ENCODE measurements at regions not wholly inside any gene's neighbourhood (a gene's known extent, or its start where the extent isn't known, plus 50 kb on each side); places are given as distances from the start of the nearest gene placed in this dataset.

DNA sequence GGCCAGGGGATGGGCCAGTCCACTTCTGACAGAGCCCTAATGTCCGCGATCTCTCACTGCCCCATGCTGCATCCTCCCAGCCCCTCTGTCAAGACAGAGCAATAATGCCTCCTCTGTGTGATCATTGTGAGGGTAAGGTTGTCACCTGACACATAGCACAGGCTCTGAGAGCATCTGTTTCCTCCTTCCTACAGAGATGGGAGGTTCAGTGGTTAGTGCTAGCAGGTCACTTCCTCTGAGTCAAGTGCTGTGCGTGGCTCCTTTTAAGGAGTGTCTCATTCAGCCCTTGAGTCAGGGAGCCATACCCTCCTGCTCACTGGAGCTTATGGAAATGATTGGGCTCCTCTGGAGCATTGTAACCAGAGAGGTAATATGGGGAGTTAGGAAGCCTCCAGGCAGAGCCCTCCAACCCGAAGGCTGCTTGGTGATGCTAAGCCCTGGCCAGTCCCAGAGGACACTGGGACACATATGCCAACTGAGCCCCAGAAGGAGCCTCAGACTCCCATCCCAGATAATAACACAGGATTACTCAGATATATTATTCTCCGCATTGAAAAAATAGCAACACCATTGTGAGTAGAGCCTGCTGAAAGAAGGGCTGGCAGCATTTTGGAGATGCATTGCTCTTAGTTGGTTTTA, 189.0 kb downstream of the GALNT1 start:
- ATAC-seq (ENCODE audit: poor library complexity) = no peak
- no peaks in the 10 kb centered on the region for H3K36me3 Mint-ChIP-seq (ENCODE audit: low read depth)
- no peak overlapping the region for H3K4me3 Mint-ChIP-seq
- H3K4me3 ChIP-seq (ENCODE audit: low read length) = no peak overlapping the region
- DNase-seq = peak in 2 of 14 experiments; percentile 17 to 36
- no peak overlapping the region for H3K27ac ChIP-seq (ENCODE audit: low read depth in 1 of 2, low read length in 2 of 2)
- POLR2A ChIA-PET = no interaction called here
- H3K9me3 ChIP-seq (ENCODE audit: control insufficient read depth in 1 of 2, insufficient read depth in 1 of 2, low read length in 2 of 2) = no peaks in the 10 kb centered on the region
- no peaks in the 10 kb centered on the region for H3K4me1 Mint-ChIP-seq (ENCODE audit: low read depth)
- TF ChIP-seq, protein P1, sequence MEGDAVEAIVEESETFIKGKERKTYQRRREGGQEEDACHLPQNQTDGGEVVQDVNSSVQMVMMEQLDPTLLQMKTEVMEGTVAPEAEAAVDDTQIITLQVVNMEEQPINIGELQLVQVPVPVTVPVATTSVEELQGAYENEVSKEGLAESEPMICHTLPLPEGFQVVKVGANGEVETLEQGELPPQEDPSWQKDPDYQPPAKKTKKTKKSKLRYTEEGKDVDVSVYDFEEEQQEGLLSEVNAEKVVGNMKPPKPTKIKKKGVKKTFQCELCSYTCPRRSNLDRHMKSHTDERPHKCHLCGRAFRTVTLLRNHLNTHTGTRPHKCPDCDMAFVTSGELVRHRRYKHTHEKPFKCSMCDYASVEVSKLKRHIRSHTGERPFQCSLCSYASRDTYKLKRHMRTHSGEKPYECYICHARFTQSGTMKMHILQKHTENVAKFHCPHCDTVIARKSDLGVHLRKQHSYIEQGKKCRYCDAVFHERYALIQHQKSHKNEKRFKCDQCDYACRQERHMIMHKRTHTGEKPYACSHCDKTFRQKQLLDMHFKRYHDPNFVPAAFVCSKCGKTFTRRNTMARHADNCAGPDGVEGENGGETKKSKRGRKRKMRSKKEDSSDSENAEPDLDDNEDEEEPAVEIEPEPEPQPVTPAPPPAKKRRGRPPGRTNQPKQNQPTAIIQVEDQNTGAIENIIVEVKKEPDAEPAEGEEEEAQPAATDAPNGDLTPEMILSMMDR (IDR thresholded peaks at IDR 0.05) = no peak
- intact Hi-C loops (cut with DNase I, micrococcal nuclease) = no loop called here
- H3K27ac Mint-ChIP-seq = no peak overlapping the region
- H3K4me1 ChIP-seq (ENCODE audit: insufficient read depth, low read length) = no peaks in the 10 kb centered on the region
- H3K27me3 Mint-ChIP-seq = peaks cover 4% of the 10 kb centered on the region
- H3K27me3 ChIP-seq (ENCODE audit: control insufficient read depth in 1 of 2, insufficient read depth in 2 of 2, low read length in 2 of 2) = no peaks in the 10 kb centered on the region
- no peaks in the 10 kb centered on the region for H3K36me3 ChIP-seq (ENCODE audit: insufficient read depth, low read length)
- H3K9me3 Mint-ChIP-seq = no peaks in the 10 kb centered on the region
- CTCF ChIA-PET = no interaction called here

DNA sequence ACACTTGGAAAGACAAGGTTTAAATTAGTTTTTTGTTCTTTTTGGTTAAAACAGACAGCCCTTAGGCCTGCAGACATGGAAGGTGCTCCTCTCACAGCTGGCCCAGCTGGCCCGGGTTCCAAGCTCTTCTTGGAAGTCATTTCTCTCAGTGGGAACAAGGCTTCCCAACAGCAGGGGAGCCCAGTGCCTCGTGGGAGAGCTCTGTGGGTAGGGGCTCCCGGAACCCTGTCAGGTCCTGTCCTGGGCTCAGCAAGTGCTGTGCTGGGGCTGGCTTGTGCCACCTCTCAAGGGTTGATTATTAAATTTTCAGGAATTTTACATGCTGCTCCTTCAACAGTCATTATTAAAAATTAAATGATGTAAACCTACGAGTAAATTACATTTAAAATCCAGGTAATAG, 189.6 kb downstream of the GALNT1 start:
- ChIA-PET POLR2A (no interaction called here), CTCF (no interaction called here)
- Histone ChIP-seq H3K36me3 (ENCODE audit: insufficient read depth, low read length) (no peaks in the 10 kb centered on the region), H3K4me3 (ENCODE audit: low read length) (no peak overlapping the region), H3K9me3 (ENCODE audit: control insufficient read depth in 1 of 2, insufficient read depth in 1 of 2, low read length in 2 of 2) (no peaks in the 10 kb centered on the region), H3K4me1 (ENCODE audit: insufficient read depth, low read length) (no peaks in the 10 kb centered on the region), H3K27ac (ENCODE audit: low read depth in 1 of 2, low read length in 2 of 2) (no peak overlapping the region), H3K27me3 (ENCODE audit: control insufficient read depth in 1 of 2, insufficient read depth in 2 of 2, low read length in 2 of 2) (no peaks in the 10 kb centered on the region)
- Mint-ChIP-seq H3K36me3 (ENCODE audit: low read depth) (no peaks in the 10 kb centered on the region), H3K27ac (no peak overlapping the region), H3K4me1 (ENCODE audit: low read depth) (no peaks in the 10 kb centered on the region), H3K4me3 (no peak overlapping the region), H3K9me3 (no peaks in the 10 kb centered on the region), H3K27me3 (peaks cover 4% of the 10 kb centered on the region)
- intact Hi-C loops (cut with DNase I, micrococcal nuclease) = no loop called here
- ATAC-seq (ENCODE audit: poor library complexity) = no peak
- no peak for DNase-seq
- TF ChIP-seq, protein P1 (IDR thresholded peaks at IDR 0.05) = no peak

DNA sequence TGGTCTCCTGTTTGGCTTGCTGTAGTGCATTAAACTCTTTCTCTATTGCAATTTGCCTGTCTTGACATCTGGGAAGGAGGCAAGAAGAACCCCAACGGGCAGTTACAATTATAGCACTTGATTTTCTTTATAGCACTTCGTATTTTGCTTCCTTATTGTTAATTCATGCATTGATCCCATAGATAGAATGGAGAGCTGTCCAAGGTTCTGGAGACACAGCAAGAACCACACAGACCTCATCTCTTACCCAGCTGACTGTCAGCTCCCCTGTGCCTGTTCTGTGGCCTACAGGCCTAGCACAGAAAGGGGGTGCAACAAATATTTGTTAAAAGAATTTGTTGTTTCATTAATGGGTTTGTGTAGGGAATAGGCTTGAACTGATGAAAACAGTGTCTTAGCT, 194.3 kb downstream of the GALNT1 start:
- no peak for DNase-seq
- Histone ChIP-seq H3K4me1 (ENCODE audit: insufficient read depth, low read length) (no peaks in the 10 kb centered on the region), H3K4me3 (ENCODE audit: low read length) (no peak overlapping the region), H3K36me3 (ENCODE audit: insufficient read depth, low read length) (no peaks in the 10 kb centered on the region), H3K9me3 (ENCODE audit: control insufficient read depth in 1 of 2, insufficient read depth in 1 of 2, low read length in 2 of 2) (peaks cover 0 to 5% of the 10 kb centered on the region in 2 experiments), H3K27ac (ENCODE audit: low read depth in 1 of 2, low read length in 2 of 2) (no peak overlapping the region), H3K27me3 (ENCODE audit: control insufficient read depth in 1 of 2, insufficient read depth in 2 of 2, low read length in 2 of 2) (peaks cover 0 to 3% of the 10 kb centered on the region in 2 experiments)
- TF ChIP-seq, protein P1 (IDR thresholded peaks at IDR 0.05) = no peak
- no peaks in the 10 kb centered on the region for H3K36me3 Mint-ChIP-seq (ENCODE audit: low read depth)
- ChIA-PET CTCF (no interaction called here), POLR2A (no interaction called here)
- H3K27ac Mint-ChIP-seq = no peak overlapping the region
- H3K4me3 Mint-ChIP-seq = no peak overlapping the region
- H3K9me3 Mint-ChIP-seq = peaks cover 5% of the 10 kb centered on the region
- no peaks in the 10 kb centered on the region for H3K4me1 Mint-ChIP-seq (ENCODE audit: low read depth)
- intact Hi-C loops (cut with DNase I, micrococcal nuclease) = no loop called here
- ATAC-seq (ENCODE audit: poor library complexity) = no peak
- peaks cover 15% of the 10 kb centered on the region for H3K27me3 Mint-ChIP-seq

Measured in CD4-positive, alpha-beta T cell (primary cell).